B cell (primary cell): ENCODE measurements at regions not wholly inside any gene's neighbourhood (a gene's known extent, or its start where the extent isn't known, plus 50 kb on each side); places are given as distances from the start of the nearest gene placed in this dataset.

Experiments
- ATAC-seq: fragments of 200-7000 bp; cut with Tn5 transposase; one replicate; pipeline ENCODE4 v1.10.0; 2021; ENCODE audit warnings: low read depth, mild to moderate bottlenecking, moderate number of reproducible peaks, moderate library complexity
- CTCF ChIA-PET: fragments of 350-600 bp; sonication (Branson Sonifier 250); formaldehyde crosslinking; loops from one replicate; lab custom pipeline; 2021; ENCODE audit warnings: antibody characterized with exemption, inconsistent platforms; lab: Charles Lee
- POLR2A ChIA-PET: fragments of 350-600 bp; sonication (Branson Sonifier 250); formaldehyde crosslinking; loops from one replicate; lab custom pipeline; 2021; ENCODE audit warnings: antibody characterized with exemption; lab: Charles Lee
- DNase-seq: peaks from one replicate; pipeline ENCODE4 v3.0.0; 2013
- H2AFZ ChIP-seq: 2 replicates; pipeline ENCODE4 v1.6.1; 2012; ENCODE audit warnings: mild to moderate bottlenecking, low read depth, low read length; ENCODE audit not compliant: insufficient read depth, poor library complexity, severe bottlenecking
- H3K27ac ChIP-seq, 2 donors: 1 replicate in 1 of 2; 2 replicates in 1 of 2; pipeline ENCODE4 v1.5.1; 2012 to 2013; ENCODE audit warnings: low read length in 2 of 2, mild to moderate bottlenecking in 2 of 2, moderate library complexity in 1 of 2
- H3K27me3 ChIP-seq, 4 experiments: fragments of 200-600 bp in 1 of 4; sonication (generic) in 1 of 4; replicated peaks in 1 of 4; 1 replicate in 2 of 4; 2 replicates in 2 of 4; pipeline versions ENCODE4 v1.6.1 to v1.7.0; 2013 to 2016; ENCODE audit warnings: low read length in 3 of 4, mild to moderate bottlenecking in 2 of 4, mixed read lengths in 1 of 4, moderate library complexity in 1 of 4; ENCODE audit not compliant: insufficient read depth in 4 of 4, control insufficient read depth in 3 of 4; ENCODE audit errors: control extremely low read depth in 1 of 4
- H3K36me3 ChIP-seq, 2 experiments: replicated peaks in 1 of 2; 1 replicate in 1 of 2; 2 replicates in 1 of 2; pipeline versions ENCODE4 v1.6.1 to v1.7.1; 2013; ENCODE audit warnings: low read length in 1 of 2; ENCODE audit not compliant: insufficient read depth in 2 of 2, control insufficient read depth in 1 of 2; ENCODE audit errors: control extremely low read depth in 1 of 2, extremely low read depth in 1 of 2
- H3K4me1 ChIP-seq, 2 donors: fragments of 200-600 bp in 1 of 2; sonication (generic) in 1 of 2; 1 replicate in 1 of 2; 2 replicates in 1 of 2; pipeline versions ENCODE4 v1.5.1 to v1.6.1; 2013 to 2017; ENCODE audit warnings: low read length in 2 of 2; ENCODE audit not compliant: control insufficient read depth in 2 of 2, insufficient read depth in 2 of 2
- H3K4me2 ChIP-seq: replicated peaks from 2 replicates; pipeline ENCODE3; 2012; ENCODE audit warnings: mild to moderate bottlenecking, low read depth, low read length; ENCODE audit not compliant: poor library complexity, severe bottlenecking
- H3K4me3 ChIP-seq, 5 experiments: fragments of 200-600 bp in 1 of 5; sonication (generic) in 1 of 5; 1 replicate in 3 of 5; 2 replicates in 2 of 5; pipeline versions ENCODE4 v1.5.1 to v1.7.0; 2011 to 2016; ENCODE audit warnings: low read length in 4 of 5, mild to moderate bottlenecking in 4 of 5, low read depth in 2 of 5, control low read depth in 1 of 5, moderate library complexity in 1 of 5; ENCODE audit not compliant: insufficient read depth in 1 of 5; ENCODE audit errors: control extremely low read depth in 1 of 5, extremely low read depth in 1 of 5
- H3K79me2 ChIP-seq: fragments of 200-600 bp; sonication (generic); one replicate; pipeline ENCODE4 v1.6.0; 2016; ENCODE audit warnings: low read length; ENCODE audit not compliant: control insufficient read depth, insufficient read depth
- H3K9ac ChIP-seq: fragments of 200-600 bp; sonication (generic); 2 replicates; pipeline ENCODE4 v1.6.1; 2017; ENCODE audit warnings: mild to moderate bottlenecking, low read length, moderate library complexity
- H3K9me3 ChIP-seq, 3 donors: one replicate each; pipeline versions ENCODE4 v1.6.1 to v1.7.1; 2013; ENCODE audit warnings: low read length in 2 of 3; ENCODE audit not compliant: control insufficient read depth in 2 of 3, insufficient read depth in 1 of 3; ENCODE audit errors: control extremely low read depth in 1 of 3
- H4K20me1 ChIP-seq: 2 replicates; pipeline ENCODE4 v1.6.0; 2012; ENCODE audit warnings: mild to moderate bottlenecking, low read length; ENCODE audit not compliant: insufficient read depth, control insufficient read depth, poor library complexity, severe bottlenecking
- H3K27ac Mint-ChIP-seq: one replicate; pipeline ENCODE4 v1.8.0; 2021; ENCODE audit warnings: mixed read lengths
- H3K27me3 Mint-ChIP-seq: one replicate; pipeline ENCODE4 v1.8.0; 2021; ENCODE audit warnings: mixed read lengths
- H3K4me1 Mint-ChIP-seq: one replicate; pipeline ENCODE4 v1.8.0; 2021; ENCODE audit warnings: mixed read lengths
- H3K4me3 Mint-ChIP-seq: one replicate; pipeline ENCODE4 v1.8.0; 2021; ENCODE audit warnings: mixed read lengths
- H3K9me3 Mint-ChIP-seq: one replicate; pipeline ENCODE4 v1.8.0; 2022; ENCODE audit warnings: mixed read lengths; ENCODE audit not compliant: insufficient read depth
- EZH2 ChIP-seq: IDR thresholded peaks from 2 replicates; pipeline ENCODE4 v1.6.1; 2012; ENCODE audit warnings: borderline replicate concordance, low read depth, mild to moderate bottlenecking, moderate library complexity, low read length; ENCODE audit not compliant: insufficient read depth, poor library complexity, severe bottlenecking
- WGBS: methylation state at CpG from one replicate; pipeline ENCODE4 v1.1.5; 2013; ENCODE audit warnings: missing lambda C conversion rate; ENCODE audit not compliant: insufficient coverage; 5-methylcytosine and 5-hydroxymethylcytosine counted together
- intact Hi-C: fragments of 100-400 bp; cut with micrococcal nuclease; formaldehyde crosslinking; loops from one replicate; pipeline ENCODE4 v1.10.0; 2022
- TF ChIP-seq, protein P1 (sequence below): fragments of 200-600 bp; IDR thresholded peaks from one replicate; pipeline ENCODE4 v1.8.0; 2022; ENCODE audit warnings: antibody characterized with exemption, mild to moderate bottlenecking

DNA sequence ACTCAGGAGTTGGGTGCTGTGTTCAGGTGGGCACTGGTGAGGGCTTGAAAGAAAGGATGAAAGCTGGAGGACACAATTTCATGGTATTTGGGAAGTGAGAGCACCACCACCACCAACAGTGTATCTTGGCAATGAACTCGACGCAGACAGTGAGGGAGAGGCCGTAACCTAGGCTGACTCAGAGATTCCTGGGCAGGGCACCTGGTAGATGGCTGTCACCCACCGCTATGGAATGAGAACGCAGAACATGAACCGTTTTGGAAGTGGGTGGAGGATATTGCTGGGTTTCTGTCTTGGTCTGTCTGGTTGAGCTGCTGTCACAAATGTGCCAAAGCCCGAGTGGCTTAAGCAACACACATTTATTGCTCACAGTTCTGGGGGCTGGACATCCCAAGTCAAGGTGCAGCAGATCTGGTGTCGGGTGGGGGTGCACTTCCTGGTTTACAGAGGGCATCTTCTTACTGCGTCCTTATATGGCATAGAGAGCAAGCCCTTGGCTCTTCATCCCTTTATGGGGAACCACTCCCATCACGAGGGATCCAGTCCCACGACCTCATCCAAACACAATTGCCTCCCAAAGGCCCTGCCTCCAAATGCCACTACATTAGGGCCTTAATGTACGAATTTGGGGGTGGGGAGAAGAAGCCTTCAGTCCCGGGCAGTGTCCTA, 246.3 kb downstream of the SIPA1L2 start:
- no peaks in the 10 kb centered on the region for H3K27me3 Mint-ChIP-seq
- no peak overlapping the region for H2AFZ ChIP-seq
- no peaks in the 10 kb centered on the region for H3K79me2 ChIP-seq
- ATAC-seq (no peak), DNase-seq (no peak)
- no peaks in the 10 kb centered on the region for H3K36me3 ChIP-seq
- H3K4me1 Mint-ChIP-seq = no peaks in the 10 kb centered on the region
- peaks cover 0 to 4% (median 0%) of the 10 kb centered on the region in 3 donors for H3K9me3 ChIP-seq
- intact Hi-C loops = no loop called here
- 98% methylated on average over 9 of the region's 13 CpGs for WGBS
- no peaks in the 10 kb centered on the region for H3K4me1 ChIP-seq
- H3K4me2 ChIP-seq = no peak overlapping the region
- H3K27me3 ChIP-seq = no peaks in the 10 kb centered on the region
- ChIA-PET POLR2A (no interaction called here), CTCF (interaction anchor here (0.5 kb wide), 1 partner anchor 26 kb away, joined by 4 read pairs; no protein-coding TSS in a partner anchor)
- H3K9me3 Mint-ChIP-seq = no peaks in the 10 kb centered on the region
- H3K4me3 ChIP-seq = no peak overlapping the region
- H3K27ac ChIP-seq = no peak overlapping the region
- no peak overlapping the region for H3K27ac Mint-ChIP-seq
- no peak for TF ChIP-seq EZH2
- TF ChIP-seq, protein P1, sequence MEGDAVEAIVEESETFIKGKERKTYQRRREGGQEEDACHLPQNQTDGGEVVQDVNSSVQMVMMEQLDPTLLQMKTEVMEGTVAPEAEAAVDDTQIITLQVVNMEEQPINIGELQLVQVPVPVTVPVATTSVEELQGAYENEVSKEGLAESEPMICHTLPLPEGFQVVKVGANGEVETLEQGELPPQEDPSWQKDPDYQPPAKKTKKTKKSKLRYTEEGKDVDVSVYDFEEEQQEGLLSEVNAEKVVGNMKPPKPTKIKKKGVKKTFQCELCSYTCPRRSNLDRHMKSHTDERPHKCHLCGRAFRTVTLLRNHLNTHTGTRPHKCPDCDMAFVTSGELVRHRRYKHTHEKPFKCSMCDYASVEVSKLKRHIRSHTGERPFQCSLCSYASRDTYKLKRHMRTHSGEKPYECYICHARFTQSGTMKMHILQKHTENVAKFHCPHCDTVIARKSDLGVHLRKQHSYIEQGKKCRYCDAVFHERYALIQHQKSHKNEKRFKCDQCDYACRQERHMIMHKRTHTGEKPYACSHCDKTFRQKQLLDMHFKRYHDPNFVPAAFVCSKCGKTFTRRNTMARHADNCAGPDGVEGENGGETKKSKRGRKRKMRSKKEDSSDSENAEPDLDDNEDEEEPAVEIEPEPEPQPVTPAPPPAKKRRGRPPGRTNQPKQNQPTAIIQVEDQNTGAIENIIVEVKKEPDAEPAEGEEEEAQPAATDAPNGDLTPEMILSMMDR = no peak
- no peak overlapping the region for H3K9ac ChIP-seq
- H4K20me1 ChIP-seq = no peaks in the 10 kb centered on the region
- no peak overlapping the region for H3K4me3 Mint-ChIP-seq

DNA sequence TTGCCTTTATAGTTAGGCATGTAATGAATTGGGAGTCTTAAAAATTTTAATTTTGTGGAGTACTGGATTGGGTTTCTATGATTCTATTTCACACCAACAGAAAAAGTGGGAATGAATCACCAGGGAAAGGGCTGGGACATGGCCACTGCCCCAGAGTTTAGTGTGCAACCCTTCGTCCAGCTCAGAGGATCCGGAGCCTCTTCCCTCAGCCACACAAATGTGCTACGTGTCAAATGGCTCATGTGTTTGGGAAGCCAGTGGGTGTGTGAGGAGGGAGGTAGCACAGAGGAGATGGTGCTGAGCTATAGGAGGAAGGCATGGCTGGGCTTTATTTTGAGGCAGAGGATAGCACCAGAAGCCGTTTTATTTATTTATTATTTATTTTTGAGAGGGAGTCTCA, 247.3 kb downstream of the SIPA1L2 start:
- H3K4me3 ChIP-seq = no peak overlapping the region
- H3K9ac ChIP-seq = no peak overlapping the region
- H3K4me1 ChIP-seq = no peaks in the 10 kb centered on the region
- H3K79me2 ChIP-seq = no peaks in the 10 kb centered on the region
- 81% methylated on average over 3 of the region's 4 CpGs for WGBS
- H3K4me2 ChIP-seq = no peak overlapping the region
- Mint-ChIP-seq H3K9me3 (no peaks in the 10 kb centered on the region), H3K4me1 (no peaks in the 10 kb centered on the region), H3K27ac (no peak overlapping the region), H3K4me3 (no peak overlapping the region), H3K27me3 (no peaks in the 10 kb centered on the region)
- H2AFZ ChIP-seq = no peak overlapping the region
- no peak overlapping the region for H3K27ac ChIP-seq
- TF ChIP-seq, protein P1 = no peak
- no peak for TF ChIP-seq EZH2
- H3K27me3 ChIP-seq = no peaks in the 10 kb centered on the region
- intact Hi-C loops = no loop called here
- no peaks in the 10 kb centered on the region for H3K36me3 ChIP-seq
- no peak for ATAC-seq
- no peak for DNase-seq
- H4K20me1 ChIP-seq = no peaks in the 10 kb centered on the region
- CTCF ChIA-PET = no interaction called here
- peaks cover 0 to 4% (median 0%) of the 10 kb centered on the region in 3 donors for H3K9me3 ChIP-seq
- POLR2A ChIA-PET = no interaction called here
